Ovary (tissue), 3 donors: ENCODE measurements at regions not wholly inside any gene's neighbourhood (a gene's known extent, or its start where the extent isn't known, plus 50 kb on each side); places are given as distances from the start of the nearest gene placed in this dataset.

Experiments
- CTCF ChIP-seq, 3 donors: fragments of 450-650 bp in 2 of 3; fragments of 200-600 bp in 1 of 3; IDR thresholded peaks; one replicate each; pipeline versions ENCODE4 v1.5.1 to v1.8.0; 2016 to 2022; ENCODE audit warnings: antibody characterized with exemption in 3 of 3, mild to moderate bottlenecking in 1 of 3
- EP300 ChIP-seq: sonication (generic); formaldehyde crosslinking; IDR thresholded peaks from one replicate; pipeline ENCODE4 v1.6.1; 2017; ENCODE audit warnings: antibody characterized with exemption
- POLR2A ChIP-seq: fragments of 450-650 bp; IDR thresholded peaks from one replicate; pipeline ENCODE4 v1.6.1; 2017; ENCODE audit warnings: antibody characterized with exemption, mild to moderate bottlenecking, moderate library complexity
- donor health status: DM: no; HTN: no; CAD: no.

GRCh38 chr22:25331050-25331449 lies 111.6 kb downstream of the CRYBB2 start:
- no peak for TF ChIP-seq CTCF (IDR thresholded peaks at IDR 0.05)
- TF ChIP-seq POLR2A, result no peak
- no peak for TF ChIP-seq EP300
